Activated CD8-positive, alpha-beta T cell treated with anti-CD3 and anti-CD28 coated beads, Interleukin-2, amount 10 ng/mL, durations not matched to agents 7 days and 5 days (primary cell): ENCODE measurements at regions not wholly inside any gene's neighbourhood (a gene's known extent, or its start where the extent isn't known, plus 50 kb on each side); places are given as distances from the start of the nearest gene placed in this dataset.

Experiments used
- ATAC-seq: fragments of 150-1000 bp; cut with Tn5 transposase; one replicate; pipeline ENCODE4 v1.10.0; 2021; ENCODE audit warnings: moderate library complexity
- CTCF ChIA-PET: fragments of 350-600 bp; sonication (Branson Sonifier 250); formaldehyde crosslinking; loops from one replicate; lab custom pipeline; 2021; ENCODE audit warnings: antibody characterized with exemption; lab: Charles Lee
- POLR2A ChIA-PET: fragments of 350-600 bp; sonication (Branson Sonifier 250); formaldehyde crosslinking; loops from one replicate; lab custom pipeline; 2021; ENCODE audit warnings: antibody characterized with exemption; lab: Charles Lee
- DNase-seq: peaks from one replicate; pipeline ENCODE4 v3.0.0-alpha.2; 2020
- H3K27ac Mint-ChIP-seq: one replicate; pipeline ENCODE4 v1.8.0; 2021; ENCODE audit warnings: mild to moderate bottlenecking, mixed read lengths
- H3K27me3 Mint-ChIP-seq: one replicate; pipeline ENCODE4 v1.8.0; 2021; ENCODE audit warnings: low read depth, mixed read lengths
- H3K36me3 Mint-ChIP-seq: one replicate; pipeline ENCODE4 v1.8.0; 2021; ENCODE audit warnings: low read depth, mixed read lengths
- H3K4me1 Mint-ChIP-seq: one replicate; pipeline ENCODE4 v1.8.0; 2021; ENCODE audit warnings: low read depth, mixed read lengths
- H3K4me3 Mint-ChIP-seq: one replicate; pipeline ENCODE4 v1.8.0; 2021; ENCODE audit warnings: mild to moderate bottlenecking, mixed read lengths
- H3K9me3 Mint-ChIP-seq: one replicate; pipeline ENCODE4 v1.8.0; 2022; ENCODE audit warnings: mixed read lengths; ENCODE audit not compliant: insufficient read depth

- Mint-ChIP-seq H3K4me3 (no peak overlapping the region), H3K36me3 (no peaks in the 10 kb centered on the region), H3K9me3 (no peaks in the 10 kb centered on the region), H3K27ac (no peak overlapping the region), H3K27me3 (no peaks in the 10 kb centered on the region), H3K4me1 (no peaks in the 10 kb centered on the region)
- ATAC-seq (no peak), DNase-seq (no peak)
- ChIA-PET CTCF (no interaction called here), POLR2A (no interaction called here)
Observed at GRCh38 chr5:62684310-62684709, 105.7 kb downstream of the LRRC70 start.

GRCh38 chr5:62682059-62682458 lies 103.4 kb downstream of the LRRC70 start:
- ChIA-PET POLR2A (no interaction called here), CTCF (no interaction called here)
- no peaks in the 10 kb centered on the region for H3K27me3 Mint-ChIP-seq
- H3K27ac Mint-ChIP-seq, result no peak overlapping the region
- no peak overlapping the region for H3K4me3 Mint-ChIP-seq
- DNase-seq (no peak), ATAC-seq (no peak)
- no peaks in the 10 kb centered on the region for H3K9me3 Mint-ChIP-seq
- H3K36me3 Mint-ChIP-seq, result no peaks in the 10 kb centered on the region
- H3K4me1 Mint-ChIP-seq, result no peaks in the 10 kb centered on the region

GRCh38 chr5:62681117-62681850 lies 102.7 kb downstream of the LRRC70 start:
- Mint-ChIP-seq H3K4me3 (no peak overlapping the region), H3K27me3 (no peaks in the 10 kb centered on the region), H3K4me1 (no peaks in the 10 kb centered on the region), H3K27ac (no peak overlapping the region), H3K36me3 (no peaks in the 10 kb centered on the region), H3K9me3 (no peaks in the 10 kb centered on the region)
- CTCF ChIA-PET, result no interaction called here
- POLR2A ChIA-PET, result no interaction called here
- no peak for ATAC-seq
- DNase-seq, result no peak

- no peak overlapping the region for H3K27ac Mint-ChIP-seq
- no peak for DNase-seq
- H3K27me3 Mint-ChIP-seq, result no peaks in the 10 kb centered on the region
- no peak for ATAC-seq
- ChIA-PET CTCF (no interaction called here), POLR2A (no interaction called here)
- H3K9me3 Mint-ChIP-seq, result no peaks in the 10 kb centered on the region
- no peaks in the 10 kb centered on the region for H3K4me1 Mint-ChIP-seq
- no peak overlapping the region for H3K4me3 Mint-ChIP-seq
- no peaks in the 10 kb centered on the region for H3K36me3 Mint-ChIP-seq
Observed at GRCh38 chr5:62680121-62680520, 101.5 kb downstream of the LRRC70 start.
